Activated T-cell treated with anti-CD3 and anti-CD28 coated beads, Interleukin-2, amount 50 U/mL, for 72 hours (primary cell): ENCODE measurements at regions not wholly inside any gene's neighbourhood (a gene's known extent, or its start where the extent isn't known, plus 50 kb on each side); places are given as distances from the start of the nearest gene placed in this dataset.
A peak's percentile ranks its signal among the peaks of the same experiment; 100 is the strongest.

Experiments
- ATAC-seq, 2 donors: fragments of 150-1000 bp; cut with Tn5 transposase; replicated peaks in 1 of 2; 2 replicates each; pipeline ENCODE4 v1.10.0; 2021; ENCODE audit warnings: moderate library complexity in 2 of 2, mild to moderate bottlenecking in 1 of 2
- DNase-seq, 2 donors: peaks; one replicate each; pipeline ENCODE4 v3.0.0; 2021 to 2022; ENCODE audit warnings: mixed read lengths in 1 of 2
- H3K27ac Mint-ChIP-seq: one replicate; pipeline ENCODE4 v1.8.0; 2022; ENCODE audit warnings: mild to moderate bottlenecking, moderate library complexity, mixed read lengths
- H3K27me3 Mint-ChIP-seq: one replicate; pipeline ENCODE4 v1.8.0; 2022; ENCODE audit warnings: low read depth, mixed read lengths
- H3K36me3 Mint-ChIP-seq, 2 donors: one replicate each; pipeline ENCODE4 v1.8.0; 2022; ENCODE audit warnings: mixed read lengths in 2 of 2, mild to moderate bottlenecking in 1 of 2; ENCODE audit not compliant: insufficient read depth in 2 of 2
- H3K4me1 Mint-ChIP-seq: one replicate; pipeline ENCODE4 v1.8.0; 2022; ENCODE audit warnings: low read depth, mixed read lengths
- H3K4me3 Mint-ChIP-seq, 2 donors: one replicate each; pipeline ENCODE4 v1.8.0; 2022; ENCODE audit warnings: mild to moderate bottlenecking in 2 of 2, mixed read lengths in 2 of 2, moderate library complexity in 2 of 2
- H3K9me3 Mint-ChIP-seq, 2 donors: one replicate each; pipeline ENCODE4 v1.8.0; 2022; ENCODE audit warnings: mixed read lengths in 2 of 2

GRCh38 chr20:52804497-52805295, 167.5 kb upstream of the TSHZ2 start:
- DNase-seq (no peak), ATAC-seq (no peak)
- Mint-ChIP-seq H3K27me3 (peaks cover 22% of the 10 kb centered on the region), H3K4me1 (no peaks in the 10 kb centered on the region), H3K9me3 (no peaks in the 10 kb centered on the region), H3K36me3 (peaks cover 0 to 1% of the 10 kb centered on the region in 2 donors), H3K27ac (no peak overlapping the region), H3K4me3 (no peak overlapping the region)

GRCh38 chr20:52801628-52802006, 170.5 kb upstream of the TSHZ2 start:
- H3K4me1 Mint-ChIP-seq: no peaks in the 10 kb centered on the region
- ATAC-seq (no peak), DNase-seq (no peak)
- H3K4me3 Mint-ChIP-seq: no peak overlapping the region
- H3K9me3 Mint-ChIP-seq: peaks cover 0 to 2% of the 10 kb centered on the region in 2 donors
- peaks cover 0 to 1% of the 10 kb centered on the region in 2 donors for H3K36me3 Mint-ChIP-seq
- H3K27me3 Mint-ChIP-seq: peaks cover 6% of the 10 kb centered on the region
- no peak overlapping the region for H3K27ac Mint-ChIP-seq

GRCh38 chr20:52800734-52801627, 171.2 kb upstream of the TSHZ2 start:
- Mint-ChIP-seq H3K4me1 (no peaks in the 10 kb centered on the region), H3K36me3 (peaks cover 0 to 1% of the 10 kb centered on the region in 2 donors), H3K27ac (no peak overlapping the region), H3K4me3 (no peak overlapping the region), H3K27me3 (no peaks in the 10 kb centered on the region), H3K9me3 (peaks cover 0 to 2% of the 10 kb centered on the region in 2 donors)
- DNase-seq: no peak
- no peak for ATAC-seq

- H3K4me3 Mint-ChIP-seq: no peak overlapping the region
- H3K9me3 Mint-ChIP-seq: peaks cover 0 to 2% of the 10 kb centered on the region in 2 donors
- no peaks in the 10 kb centered on the region for H3K27me3 Mint-ChIP-seq
- H3K36me3 Mint-ChIP-seq: peaks cover 0 to 1% of the 10 kb centered on the region in 2 donors
- no peak for ATAC-seq
- H3K4me1 Mint-ChIP-seq: no peaks in the 10 kb centered on the region
- no peak for DNase-seq
- no peak overlapping the region for H3K27ac Mint-ChIP-seq
These were observed 173.0 kb upstream of the TSHZ2 start for GRCh38 chr20:52799130-52799529.

GRCh38 chr20:52798124-52798523, 174.0 kb upstream of the TSHZ2 start:
- DNase-seq: no peak
- H3K4me1 Mint-ChIP-seq: no peaks in the 10 kb centered on the region
- ATAC-seq: no peak
- H3K27ac Mint-ChIP-seq: no peak overlapping the region
- peaks cover 0 to 2% of the 10 kb centered on the region in 2 donors for H3K9me3 Mint-ChIP-seq
- peaks cover 0 to 1% of the 10 kb centered on the region in 2 donors for H3K36me3 Mint-ChIP-seq
- no peak overlapping the region for H3K4me3 Mint-ChIP-seq
- H3K27me3 Mint-ChIP-seq: no peaks in the 10 kb centered on the region

GRCh38 chr20:52794853-52795252, 177.3 kb upstream of the TSHZ2 start:
- H3K27ac Mint-ChIP-seq: no peak overlapping the region
- DNase-seq (no peak), ATAC-seq (no peak)
- H3K9me3 Mint-ChIP-seq: peaks cover 0 to 2% of the 10 kb centered on the region in 2 donors
- no peak overlapping the region for H3K4me3 Mint-ChIP-seq
- H3K36me3 Mint-ChIP-seq: no peaks in the 10 kb centered on the region
- H3K4me1 Mint-ChIP-seq: no peaks in the 10 kb centered on the region
- H3K27me3 Mint-ChIP-seq: no peaks in the 10 kb centered on the region

- H3K27me3 Mint-ChIP-seq: no peaks in the 10 kb centered on the region
These were observed 178.7 kb upstream of the TSHZ2 start for GRCh38 chr20:52793339-52793963.

GRCh38 chr20:52791091-52791490, 181.1 kb upstream of the TSHZ2 start:
- Mint-ChIP-seq H3K27me3 (peaks cover 4% of the 10 kb centered on the region), H3K4me1 (no peaks in the 10 kb centered on the region), H3K36me3 (no peaks in the 10 kb centered on the region), H3K4me3 (no peak overlapping the region), H3K27ac (no peak overlapping the region), H3K9me3 (no peaks in the 10 kb centered on the region)
- ATAC-seq (no peak), DNase-seq (no peak)

More at GRCh38 chr20:52793339-52793963, 178.7 kb upstream of the TSHZ2 start:
- no peak for ATAC-seq
- Mint-ChIP-seq H3K27ac (no peak overlapping the region), H3K4me3 (no peak overlapping the region), H3K4me1 (no peaks in the 10 kb centered on the region), H3K36me3 (no peaks in the 10 kb centered on the region), H3K9me3 (peaks cover 0 to 2% of the 10 kb centered on the region in 2 donors)
- DNase-seq: no peak

- Mint-ChIP-seq H3K27ac (no peak overlapping the region), H3K27me3 (peaks cover 8% of the 10 kb centered on the region), H3K4me3 (no peak overlapping the region), H3K9me3 (no peaks in the 10 kb centered on the region), H3K36me3 (no peaks in the 10 kb centered on the region), H3K4me1 (no peaks in the 10 kb centered on the region)
- ATAC-seq (no peak), DNase-seq (no peak)
These were observed 182.4 kb upstream of the TSHZ2 start for GRCh38 chr20:52789716-52790115.

- Mint-ChIP-seq H3K4me3 (no peak overlapping the region), H3K36me3 (no peaks in the 10 kb centered on the region), H3K27ac (no peak overlapping the region), H3K27me3 (peaks cover 8% of the 10 kb centered on the region), H3K4me1 (no peaks in the 10 kb centered on the region), H3K9me3 (peaks cover 3% of the 10 kb centered on the region in 2 donors)
- no peak for DNase-seq
- no peak for ATAC-seq
These were observed 184.2 kb upstream of the TSHZ2 start for GRCh38 chr20:52787962-52788361.

- Mint-ChIP-seq H3K9me3 (peaks cover 3% of the 10 kb centered on the region in 2 donors), H3K27me3 (peaks cover 8% of the 10 kb centered on the region), H3K4me3 (no peak overlapping the region), H3K4me1 (no peaks in the 10 kb centered on the region), H3K36me3 (no peaks in the 10 kb centered on the region), H3K27ac (no peak overlapping the region)
- DNase-seq (no peak), ATAC-seq (no peak)
These were observed 184.9 kb upstream of the TSHZ2 start for GRCh38 chr20:52787216-52787615.

GRCh38 chr20:52785679-52786078, 186.5 kb upstream of the TSHZ2 start:
- no peak overlapping the region for H3K27ac Mint-ChIP-seq
- H3K9me3 Mint-ChIP-seq: peaks cover 3% of the 10 kb centered on the region in 2 donors
- DNase-seq (no peak), ATAC-seq (no peak)
- no peak overlapping the region for H3K4me3 Mint-ChIP-seq
- peaks cover 8% of the 10 kb centered on the region for H3K27me3 Mint-ChIP-seq
- H3K36me3 Mint-ChIP-seq: no peaks in the 10 kb centered on the region
- no peaks in the 10 kb centered on the region for H3K4me1 Mint-ChIP-seq

GRCh38 chr20:52783769-52784168, 188.4 kb upstream of the TSHZ2 start:
- DNase-seq (peak; percentile 25 to 28), ATAC-seq (peak in 1 of 2 donors; percentile 50)
- Mint-ChIP-seq H3K9me3 (peaks cover 3% of the 10 kb centered on the region in 2 donors), H3K4me3 (no peak overlapping the region), H3K36me3 (no peaks in the 10 kb centered on the region), H3K27ac (no peak overlapping the region), H3K4me1 (no peaks in the 10 kb centered on the region), H3K27me3 (peaks cover 8% of the 10 kb centered on the region)
